ENCODE measurements at regions not wholly inside any gene's neighbourhood (a gene's known extent, or its start where the extent isn't known, plus 50 kb on each side); places are given as distances from the start of the nearest gene placed in this dataset.
"Not testable (repeated sequence)": the region's sequence is repeated elsewhere in the genome, so short reads cannot be mapped to it uniquely, and the experiment has no call there.

- not testable (repeated sequence) for TF ChIP-seq CTCF, POLR2A (IDR thresholded peaks at IDR 0.05)
Observed at GRCh38 chr4:131738991-131739390, 1410.1 kb upstream of the PCDH10 start.
